GM12878 (cell line): ENCODE measurements at regions not wholly inside any gene's neighbourhood (a gene's known extent, or its start where the extent isn't known, plus 50 kb on each side); places are given as distances from the start of the nearest gene placed in this dataset.

ENCODE experiments used
- ATAC-seq: fragments of 200-7000 bp; cut with Tn5 transposase; 3 replicates; pipeline ENCODE4 v1.9.1; 2020; ENCODE audit warnings: mild to moderate bottlenecking, moderate library complexity
- BruUV-seq: library from RNA; stranded (reverse); fragments of 400-500 nt; replicated peaks from 2 replicates; lab custom pipeline; 2021; lab: Mats Ljungman, UMichigan
- CTCF ChIA-PET: fragments of 300-600 bp; sonication (Branson Sonifier 250); formaldehyde crosslinking; extraction: SDS; loops from one replicate; lab custom pipeline; 2021; ENCODE audit warnings: inconsistent platforms; lab: Yijun Ruan, JAX
- POLR2A ChIA-PET: fragments of 350-600 bp; formaldehyde crosslinking; extraction: SDS; loops from one replicate; lab custom pipeline; 2021; ENCODE audit warnings: inconsistent platforms; lab: Charles Lee
- RAD21 ChIA-PET: fragments of 300-600 bp; sonication (Branson Sonifier 250); formaldehyde crosslinking; loops from one replicate; lab custom pipeline; 2023; ENCODE audit warnings: antibody characterized with exemption; ENCODE audit not compliant: unreplicated experiment; lab: Charles Lee
- SMC1A ChIA-PET: fragments of 300-600 bp; sonication (Branson Sonifier 250); formaldehyde crosslinking; loops from one replicate; lab custom pipeline; 2023; ENCODE audit not compliant: unreplicated experiment, uncharacterized antibody; lab: Charles Lee
- DNase-seq: peaks from one replicate; pipeline ENCODE4 v3.0.0-alpha.2; 2011; ENCODE audit warnings: low read depth, low spot score
- FAIRE-seq: peaks from 3 replicates; lab custom pipeline; 2011; peaks lifted over from hg19 to GRCh38; lab: Jason Lieb, UNC
- H2AFZ ChIP-seq: 2 replicates; pipeline ENCODE4 v1.6.0; 2011; ENCODE audit warnings: low read depth, low read length, control low read depth; ENCODE audit not compliant: control insufficient read depth
- H3K27ac ChIP-seq: 2 replicates; pipeline ENCODE4 v1.5.1; 2011; ENCODE audit warnings: control low read depth; ENCODE audit not compliant: control insufficient read depth, insufficient read depth
- H3K27me3 ChIP-seq, 2 experiments: replicated peaks in 1 of 2; 2 replicates each; pipeline versions ENCODE4 v1.6.0 to v1.6.1; 2011; ENCODE audit warnings: low read length in 1 of 2; ENCODE audit not compliant: control insufficient read depth in 2 of 2, insufficient read depth in 2 of 2
- H3K36me3 ChIP-seq, 2 experiments: 2 replicates each; pipeline ENCODE4 v1.5.1; 2011; ENCODE audit warnings: low read length in 1 of 2; ENCODE audit not compliant: control insufficient read depth in 2 of 2, insufficient read depth in 2 of 2
- H3K4me1 ChIP-seq: 2 replicates; pipeline ENCODE4 v1.6.1; 2011; ENCODE audit warnings: mild to moderate bottlenecking, low read length, moderate library complexity, mixed read lengths; ENCODE audit not compliant: control insufficient read depth, insufficient read depth
- H3K4me2 ChIP-seq: 2 replicates; pipeline ENCODE4 v1.6.0; 2011; ENCODE audit warnings: control low read depth; ENCODE audit not compliant: control insufficient read depth, insufficient read depth
- H3K4me3 ChIP-seq: fragments of 200-600 bp; sonication (generic); 2 replicates; pipeline ENCODE4 v1.5.1; 2016
- H3K79me2 ChIP-seq: 2 replicates; pipeline ENCODE4 v1.6.0; 2011; ENCODE audit warnings: low read length; ENCODE audit not compliant: control insufficient read depth, insufficient read depth
- H3K9ac ChIP-seq: 2 replicates; pipeline ENCODE4 v1.8.0; 2011; ENCODE audit warnings: low read length, control low read depth, mixed read lengths; ENCODE audit not compliant: control insufficient read depth, insufficient read depth
- H3K9me3 ChIP-seq: replicated peaks from 3 replicates; pipeline ENCODE4 v1.5.1; 2011; ENCODE audit warnings: mild to moderate bottlenecking, low read length; ENCODE audit not compliant: control insufficient read depth, insufficient read depth
- H4K20me1 ChIP-seq: 2 replicates; pipeline ENCODE4 v1.6.0; 2011; ENCODE audit not compliant: control insufficient read depth, insufficient read depth
- BRCA1 ChIP-seq: IDR thresholded peaks from 2 replicates; pipeline ENCODE4 v1.6.1; 2011; ENCODE audit warnings: low read depth, low read length, improper control_type of control experiment
- CHD2 ChIP-seq: IDR thresholded peaks from 2 replicates; pipeline ENCODE4 v1.6.1; 2011; ENCODE audit warnings: low read depth, low read length, improper control_type of control experiment, borderline replicate concordance
- CREB1 ChIP-seq: IDR thresholded peaks from 2 replicates; pipeline ENCODE4 v1.6.1; 2012; ENCODE audit warnings: low read depth, mild to moderate bottlenecking, inconsistent platforms
- MAX ChIP-seq: IDR thresholded peaks from 2 replicates; pipeline ENCODE4 v1.6.1; 2012; ENCODE audit warnings: low read depth, low read length, improper control_type of control experiment
- POLR2AphosphoS5 ChIP-seq: IDR thresholded peaks from 2 replicates; pipeline ENCODE4 v1.6.1; 2011; ENCODE audit warnings: mild to moderate bottlenecking, low read length, inconsistent platforms
- ZBED1 ChIP-seq: IDR thresholded peaks from 2 replicates; pipeline ENCODE4 v1.6.1; 2016; ENCODE audit warnings: borderline replicate concordance
- WGBS: methylation state at CpG from one replicate; pipeline ENCODE4 v1.1.6; 2016; ENCODE audit warnings: low lambda C conversion rate; ENCODE audit not compliant: insufficient replicate concordance, insufficient coverage; ENCODE audit errors: missing lambda C conversion rate; 5-methylcytosine and 5-hydroxymethylcytosine counted together
- in situ Hi-C: fragments of 300-500 bp; cut with MboI; formaldehyde crosslinking; loops from 9 replicates; pipeline ENCODE4 v1.14.3; 2018; ENCODE audit warnings: mixed read lengths
- intact Hi-C: fragments of 100-400 bp; cut with micrococcal nuclease; formaldehyde crosslinking; loops from one replicate; pipeline ENCODE4 v1.14.2; 2022; ENCODE audit not compliant: unreplicated experiment
- TF ChIP-seq, protein P1 (sequence below): fragments of 450-650 bp; IDR thresholded peaks from 2 replicates; pipeline ENCODE4 v1.6.1; 2018; ENCODE audit warnings: borderline replicate concordance, mild to moderate bottlenecking; ENCODE audit not compliant: partially characterized antibody
- TF ChIP-seq, protein P2 (sequence below): IDR thresholded peaks from 2 replicates; pipeline ENCODE4 v1.6.1; 2012; ENCODE audit warnings: low read depth, low read length, improper control_type of control experiment

GRCh38 chr3:4247391-4247790 lies 55.8 kb upstream of the SETMAR start (continued):
- TF ChIP-seq, protein P1, sequence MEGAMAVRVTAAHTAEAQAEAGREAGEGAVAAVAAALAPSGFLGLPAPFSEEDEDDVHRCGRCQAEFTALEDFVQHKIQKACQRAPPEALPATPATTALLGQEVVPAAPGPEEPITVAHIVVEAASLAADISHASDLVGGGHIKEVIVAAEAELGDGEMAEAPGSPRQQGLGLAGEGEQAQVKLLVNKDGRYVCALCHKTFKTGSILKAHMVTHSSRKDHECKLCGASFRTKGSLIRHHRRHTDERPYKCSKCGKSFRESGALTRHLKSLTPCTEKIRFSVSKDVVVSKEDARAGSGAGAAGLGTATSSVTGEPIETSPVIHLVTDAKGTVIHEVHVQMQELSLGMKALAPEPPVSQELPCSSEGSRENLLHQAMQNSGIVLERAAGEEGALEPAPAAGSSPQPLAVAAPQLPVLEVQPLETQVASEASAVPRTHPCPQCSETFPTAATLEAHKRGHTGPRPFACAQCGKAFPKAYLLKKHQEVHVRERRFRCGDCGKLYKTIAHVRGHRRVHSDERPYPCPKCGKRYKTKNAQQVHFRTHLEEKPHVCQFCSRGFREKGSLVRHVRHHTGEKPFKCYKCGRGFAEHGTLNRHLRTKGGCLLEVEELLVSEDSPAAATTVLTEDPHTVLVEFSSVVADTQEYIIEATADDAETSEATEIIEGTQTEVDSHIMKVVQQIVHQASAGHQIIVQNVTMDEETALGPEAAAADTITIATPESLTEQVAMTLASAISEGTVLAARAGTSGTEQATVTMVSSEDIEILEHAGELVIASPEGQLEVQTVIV, result no peak
- TF ChIP-seq, protein P2, sequence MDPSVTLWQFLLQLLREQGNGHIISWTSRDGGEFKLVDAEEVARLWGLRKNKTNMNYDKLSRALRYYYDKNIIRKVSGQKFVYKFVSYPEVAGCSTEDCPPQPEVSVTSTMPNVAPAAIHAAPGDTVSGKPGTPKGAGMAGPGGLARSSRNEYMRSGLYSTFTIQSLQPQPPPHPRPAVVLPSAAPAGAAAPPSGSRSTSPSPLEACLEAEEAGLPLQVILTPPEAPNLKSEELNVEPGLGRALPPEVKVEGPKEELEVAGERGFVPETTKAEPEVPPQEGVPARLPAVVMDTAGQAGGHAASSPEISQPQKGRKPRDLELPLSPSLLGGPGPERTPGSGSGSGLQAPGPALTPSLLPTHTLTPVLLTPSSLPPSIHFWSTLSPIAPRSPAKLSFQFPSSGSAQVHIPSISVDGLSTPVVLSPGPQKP, result no peak
- no peak for TF ChIP-seq MAX

GRCh38 chr3:4250064-4250463 lies 53.1 kb upstream of the SETMAR start:
- SMC1A ChIA-PET, result no interaction called here
- H3K79me2 ChIP-seq, result no peaks in the 10 kb centered on the region
- FAIRE-seq (no peak), DNase-seq (no peak), ATAC-seq (no peak)
- no peak overlapping the region for H3K4me2 ChIP-seq
- intact Hi-C loops, result no loop called here
- in situ Hi-C loops, result no loop called here
- no peaks in the 10 kb centered on the region for H3K27me3 ChIP-seq
- H3K9me3 ChIP-seq, result no peaks in the 10 kb centered on the region
- no peak overlapping the region for H2AFZ ChIP-seq
- H3K36me3 ChIP-seq, result no peaks in the 10 kb centered on the region
- H3K9ac ChIP-seq, result no peak overlapping the region
- 36% methylated on average over 3 of the region's 4 CpGs for WGBS
- H3K4me1 ChIP-seq, result no peaks in the 10 kb centered on the region
- BruUV-seq, result no TSS peak
- POLR2A ChIA-PET, result no interaction called here
- H3K4me3 ChIP-seq, result no peak overlapping the region
- no peaks in the 10 kb centered on the region for H4K20me1 ChIP-seq
- TF ChIP-seq CHD2 (no peak), BRCA1 (no peak), CREB1 (no peak), ZBED1 (no peak), POLR2AphosphoS5 (no peak)
- H3K27ac ChIP-seq, result no peak overlapping the region
- RAD21 ChIA-PET, result no interaction called here
- CTCF ChIA-PET, result no interaction called here
